Astrocyte of the cerebellum (primary cell): ENCODE measurements at regions not wholly inside any gene's neighbourhood (a gene's known extent, or its start where the extent isn't known, plus 50 kb on each side); places are given as distances from the start of the nearest gene placed in this dataset.
"Not testable (repeated sequence)": the region's sequence is repeated elsewhere in the genome, so short reads cannot be mapped to it uniquely, and the experiment has no call there.

ENCODE experiments used
- DNase-seq: peaks from one replicate; pipeline ENCODE4 v3.0.0-alpha.2; 2011; ENCODE audit warnings: low read depth
- H3K4me3 ChIP-seq: 2 replicates; pipeline ENCODE4 v1.5.1; 2011; ENCODE audit warnings: mild to moderate bottlenecking, low read depth, low read length, moderate library complexity
- in situ Hi-C: cut with HindIII; loops from 2 replicates; pipeline ENCODE4 v1.10.0; 2017; ENCODE audit warnings: low sequenced_read_pairs
- TF ChIP-seq, protein P1 (sequence below): IDR thresholded peaks from 2 replicates; pipeline ENCODE4 v1.5.1; 2012; ENCODE audit warnings: low read length, low read depth, moderate library complexity, mild to moderate bottlenecking; ENCODE audit errors: missing control alignments

DNA sequence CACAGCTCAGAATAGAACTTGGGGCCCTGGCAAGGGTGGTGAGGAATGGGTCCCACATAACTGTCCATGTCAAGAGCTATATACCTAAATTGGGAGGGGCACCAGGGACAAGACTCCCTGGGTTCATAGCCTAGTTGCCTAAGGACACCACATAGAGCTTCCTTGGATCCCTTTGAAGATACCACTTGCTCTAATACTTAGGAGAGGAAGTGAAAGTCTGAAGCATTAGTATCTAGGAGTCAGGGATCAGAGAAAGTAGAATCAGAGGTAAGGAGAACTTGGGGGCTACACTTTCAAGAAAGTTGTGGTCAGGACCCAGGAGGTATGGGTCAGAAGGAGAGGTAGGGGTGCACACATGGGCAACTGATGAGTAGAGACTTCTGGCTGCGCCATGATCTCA, 318.2 kb upstream of the SLC39A10 start:
- H3K4me3 ChIP-seq: no peak overlapping the region
- no peak for DNase-seq
- TF ChIP-seq, protein P1, sequence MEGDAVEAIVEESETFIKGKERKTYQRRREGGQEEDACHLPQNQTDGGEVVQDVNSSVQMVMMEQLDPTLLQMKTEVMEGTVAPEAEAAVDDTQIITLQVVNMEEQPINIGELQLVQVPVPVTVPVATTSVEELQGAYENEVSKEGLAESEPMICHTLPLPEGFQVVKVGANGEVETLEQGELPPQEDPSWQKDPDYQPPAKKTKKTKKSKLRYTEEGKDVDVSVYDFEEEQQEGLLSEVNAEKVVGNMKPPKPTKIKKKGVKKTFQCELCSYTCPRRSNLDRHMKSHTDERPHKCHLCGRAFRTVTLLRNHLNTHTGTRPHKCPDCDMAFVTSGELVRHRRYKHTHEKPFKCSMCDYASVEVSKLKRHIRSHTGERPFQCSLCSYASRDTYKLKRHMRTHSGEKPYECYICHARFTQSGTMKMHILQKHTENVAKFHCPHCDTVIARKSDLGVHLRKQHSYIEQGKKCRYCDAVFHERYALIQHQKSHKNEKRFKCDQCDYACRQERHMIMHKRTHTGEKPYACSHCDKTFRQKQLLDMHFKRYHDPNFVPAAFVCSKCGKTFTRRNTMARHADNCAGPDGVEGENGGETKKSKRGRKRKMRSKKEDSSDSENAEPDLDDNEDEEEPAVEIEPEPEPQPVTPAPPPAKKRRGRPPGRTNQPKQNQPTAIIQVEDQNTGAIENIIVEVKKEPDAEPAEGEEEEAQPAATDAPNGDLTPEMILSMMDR: no peak
- in situ Hi-C loops: no loop called here

DNA sequence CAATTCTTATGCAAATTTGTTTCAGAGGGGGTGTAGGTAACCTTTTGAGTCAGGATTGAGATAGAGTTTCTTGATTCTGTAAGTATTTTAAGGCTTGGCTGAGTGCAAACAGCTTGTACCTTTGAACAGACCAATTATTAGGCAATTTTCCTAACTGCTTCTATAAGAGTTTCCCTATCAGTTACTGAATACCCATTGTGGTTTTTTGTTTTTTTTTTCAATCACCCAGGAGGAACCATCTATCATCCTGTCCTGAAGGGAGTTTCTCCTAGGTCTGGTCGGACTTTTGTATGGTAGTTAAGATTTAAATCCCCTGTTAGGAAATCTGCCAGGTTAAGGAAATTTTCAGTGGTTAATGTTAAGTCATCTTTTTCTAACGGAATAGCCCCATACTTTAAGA, 319.4 kb upstream of the SLC39A10 start:
- no peak overlapping the region for H3K4me3 ChIP-seq
- in situ Hi-C loops: no loop called here
- TF ChIP-seq, protein P1: no peak
- no peak for DNase-seq

DNA sequence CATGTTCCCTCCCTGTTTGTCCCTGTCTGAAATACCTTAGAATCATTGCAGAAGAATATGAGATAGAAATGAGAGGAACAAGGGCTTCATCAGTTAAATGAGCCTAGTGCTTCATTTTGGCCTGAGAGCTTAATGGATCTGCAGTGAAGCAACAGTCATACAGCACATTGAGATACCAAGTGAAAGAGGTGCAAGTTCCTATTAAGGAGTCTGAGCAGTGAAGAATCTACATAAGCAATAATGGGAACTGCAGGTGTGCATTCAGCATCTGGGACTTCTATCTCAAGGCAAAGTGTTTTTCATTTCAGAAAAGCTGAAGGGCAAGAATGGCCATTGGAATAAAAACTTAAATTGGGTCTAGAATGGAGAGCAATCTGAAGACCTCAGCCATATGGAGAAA, 323.2 kb upstream of the SLC39A10 start:
- H3K4me3 ChIP-seq: no peak overlapping the region
- in situ Hi-C loops: no loop called here
- TF ChIP-seq, protein P1: no peak
- DNase-seq: no peak

DNA sequence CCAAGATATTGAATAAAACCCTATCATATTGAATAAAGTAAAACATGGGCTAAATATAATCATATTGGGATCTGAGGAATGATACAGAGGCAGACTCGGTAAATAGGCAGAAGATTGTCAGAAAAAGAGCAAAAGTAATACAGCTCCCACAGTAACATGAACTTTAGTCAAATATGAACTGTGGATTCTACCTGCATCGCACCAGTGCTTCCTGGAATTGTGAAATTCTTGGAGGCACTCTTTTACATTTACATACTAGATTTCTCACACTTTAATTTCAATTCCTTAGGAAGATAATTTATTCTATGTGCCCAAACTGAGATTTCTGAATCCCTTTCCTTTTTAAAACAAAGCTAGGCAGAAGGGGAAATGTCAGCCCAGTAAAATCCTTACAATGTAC, 325.1 kb upstream of the SLC39A10 start:
- no peak overlapping the region for H3K4me3 ChIP-seq
- TF ChIP-seq, protein P1: no peak
- in situ Hi-C loops: no loop called here
- no peak for DNase-seq

DNA sequence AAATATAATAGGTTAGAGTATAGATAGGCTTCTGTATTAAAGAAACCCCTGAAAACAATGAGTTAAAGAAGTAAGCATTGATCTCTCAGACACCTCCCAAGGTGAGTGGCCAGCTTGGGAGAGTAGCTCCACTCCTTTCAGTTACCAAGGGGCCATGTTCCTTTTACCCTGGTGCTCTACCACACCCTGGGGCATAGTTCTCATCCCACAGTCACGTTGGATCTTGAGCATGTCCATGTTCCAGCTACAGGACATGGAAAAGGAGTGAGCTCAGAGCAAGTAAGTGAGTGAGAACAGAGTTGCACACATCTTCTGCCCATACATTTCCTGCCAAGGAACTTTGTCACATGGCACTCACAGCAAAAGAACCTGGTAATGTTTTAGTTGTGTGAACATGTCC, 325.9 kb upstream of the SLC39A10 start:
- no peak overlapping the region for H3K4me3 ChIP-seq
- TF ChIP-seq, protein P1: no peak
- in situ Hi-C loops: no loop called here
- no peak for DNase-seq

DNA sequence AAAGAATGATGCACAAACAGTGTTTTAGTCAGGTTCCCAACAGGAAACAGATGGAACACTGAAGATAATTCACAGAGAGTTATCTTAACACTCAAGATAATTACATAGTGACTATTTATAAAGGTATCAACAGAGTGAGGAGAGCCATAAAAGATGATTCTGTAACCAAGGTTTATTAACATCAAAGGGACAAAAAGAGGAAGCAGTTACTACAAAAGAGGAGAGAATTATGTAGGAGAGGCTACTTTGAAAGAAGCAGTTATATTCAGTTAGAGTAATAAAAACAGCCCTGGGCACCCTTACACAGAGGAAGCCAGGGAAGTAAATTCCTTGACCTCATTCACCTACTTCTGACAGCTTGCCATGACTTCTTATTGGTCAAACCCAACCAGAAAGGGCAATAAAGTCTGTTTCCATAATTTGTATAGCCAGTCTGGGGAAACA, 326.5 kb upstream of the SLC39A10 start:
- no peak overlapping the region for H3K4me3 ChIP-seq
- in situ Hi-C loops: no loop called here
- TF ChIP-seq, protein P1: no peak
- no peak for DNase-seq

DNA sequence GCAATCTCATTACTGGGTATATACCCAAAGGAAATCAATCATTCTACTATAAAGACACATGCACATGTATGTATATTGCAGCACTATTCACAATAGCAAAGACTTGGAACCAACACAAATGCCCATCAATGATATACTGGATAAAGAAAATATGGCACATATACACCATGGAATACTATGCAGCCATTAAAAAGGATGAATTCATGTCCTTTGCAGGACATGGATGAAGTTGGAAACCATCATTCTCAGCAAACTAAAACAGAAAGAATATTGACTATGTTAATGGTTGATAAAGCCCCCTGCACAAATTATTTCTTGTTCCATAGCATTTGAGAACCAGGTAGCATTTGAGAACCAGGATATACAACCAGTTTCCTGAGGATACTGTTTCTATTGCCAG, 327.2 kb upstream of the SLC39A10 start:
- in situ Hi-C loops, H3K4me3 ChIP-seq, DNase-seq: not testable (repeated sequence)
